GM12892 (cell line): ENCODE measurements at regions not wholly inside any gene's neighbourhood (a gene's known extent, or its start where the extent isn't known, plus 50 kb on each side); places are given as distances from the start of the nearest gene placed in this dataset.

Experiments used
- DNase-seq: peaks from one replicate; pipeline ENCODE4 v3.0.0; 2011; ENCODE audit not compliant: insufficient read length
- FAIRE-seq: peaks from 2 replicates; lab custom pipeline; 2011; peaks lifted over from hg19 to GRCh38; lab: Jason Lieb, UNC
- POLR2A ChIP-seq: IDR thresholded peaks from 2 replicates; pipeline ENCODE4 v1.6.1; 2011; ENCODE audit warnings: low read depth, low read length, control low read depth
- POLR2AphosphoS5 ChIP-seq: IDR thresholded peaks from 2 replicates; pipeline ENCODE4 v1.6.1; 2011; ENCODE audit warnings: low read depth, low read length, control low read depth
- TAF1 ChIP-seq: IDR thresholded peaks from 2 replicates; pipeline ENCODE4 v1.6.1; 2011; ENCODE audit warnings: low read depth, mild to moderate bottlenecking, control low read depth, low read length, borderline replicate concordance

- TF ChIP-seq POLR2AphosphoS5 = no peak
- TF ChIP-seq TAF1 = no peak
- no peak for TF ChIP-seq POLR2A
- DNase-seq = no peak
- no peak for FAIRE-seq
Observed at GRCh38 chr14:97046967-97047366, 249.8 kb downstream of the VRK1 start.

- TF ChIP-seq TAF1 = no peak
- TF ChIP-seq POLR2AphosphoS5 = no peak
- TF ChIP-seq POLR2A = no peak
- FAIRE-seq = peak; percentile 5
- no peak for DNase-seq
Observed at GRCh38 chr14:97052001-97052400, 254.8 kb downstream of the VRK1 start.

DNA sequence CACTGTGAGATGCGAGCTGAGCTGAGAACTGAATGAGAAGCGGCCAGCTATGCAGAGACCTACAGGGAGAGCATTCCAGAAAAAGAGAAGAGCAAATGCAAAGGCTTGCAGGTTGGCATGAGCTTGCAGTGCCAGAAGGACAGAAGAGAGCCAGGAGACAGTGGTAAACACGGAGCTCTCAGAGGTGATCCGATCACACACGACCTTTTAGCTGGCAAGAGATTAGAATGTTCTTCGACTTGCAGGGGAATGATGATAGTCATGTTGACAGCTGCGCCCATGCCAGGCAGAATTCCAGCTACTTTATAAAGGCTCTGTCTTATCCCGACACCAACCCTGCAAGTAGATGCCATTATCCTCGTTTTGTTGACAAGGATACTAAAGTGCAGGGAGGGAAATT lies 256.8 kb downstream of the VRK1 start:
- no peak for FAIRE-seq
- TF ChIP-seq POLR2A = no peak
- TF ChIP-seq TAF1 = no peak
- TF ChIP-seq POLR2AphosphoS5 = no peak
- no peak for DNase-seq

DNA sequence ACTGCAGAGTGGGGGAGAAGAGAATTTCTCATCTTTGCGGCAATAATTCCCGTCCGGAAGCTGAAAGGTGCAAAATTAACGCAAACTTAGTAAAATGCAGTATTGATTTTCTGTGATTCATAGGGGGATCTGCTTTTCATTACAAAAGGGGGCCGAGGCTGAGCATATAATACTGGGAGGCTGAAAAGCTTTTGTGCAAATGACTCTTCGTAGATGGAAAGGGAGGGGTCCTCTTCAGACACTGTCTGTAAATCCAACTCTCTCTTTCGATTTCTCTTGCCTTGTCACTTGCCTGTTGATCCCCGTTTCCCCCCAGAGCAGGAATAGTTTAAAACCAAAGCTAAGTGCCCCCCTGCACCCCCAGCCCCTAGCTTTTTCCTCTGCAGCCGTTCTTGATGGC lies 258.2 kb downstream of the VRK1 start:
- FAIRE-seq (no peak), DNase-seq (no peak)
- TF ChIP-seq POLR2AphosphoS5 = no peak
- no peak for TF ChIP-seq TAF1
- no peak for TF ChIP-seq POLR2A

GRCh38 chr14:97056086-97056485 lies 258.9 kb downstream of the VRK1 start:
- no peak for DNase-seq
- TF ChIP-seq POLR2A (no peak), POLR2AphosphoS5 (no peak), TAF1 (no peak)

GRCh38 chr14:97057238-97058073 lies 260.3 kb downstream of the VRK1 start:
- DNase-seq (no peak), FAIRE-seq (no peak)
- TF ChIP-seq POLR2A = no peak
- no peak for TF ChIP-seq TAF1
- TF ChIP-seq POLR2AphosphoS5 = no peak

More at GRCh38 chr14:97056086-97056485, 258.9 kb downstream of the VRK1 start:
- FAIRE-seq = no peak

DNA sequence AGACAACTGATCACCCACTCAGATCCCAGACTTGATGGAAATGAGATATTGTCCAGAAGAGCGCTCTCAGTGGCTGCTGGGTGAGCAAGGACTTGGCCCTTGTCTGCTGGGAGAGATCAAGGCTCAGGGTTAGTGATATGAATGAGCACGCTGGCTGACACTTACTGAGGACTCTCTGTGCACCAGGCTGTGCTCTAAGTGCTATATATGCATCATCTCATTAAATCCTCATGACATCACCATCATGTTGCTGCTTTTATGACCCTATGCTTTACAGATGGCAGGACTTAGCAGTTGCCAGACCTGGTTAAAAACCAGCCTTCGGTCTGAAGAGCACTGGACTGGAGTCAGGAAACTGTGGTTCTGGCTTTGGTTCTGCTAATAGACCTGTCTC lies 260.9 kb downstream of the VRK1 start:
- no peak for DNase-seq
- FAIRE-seq = no peak
- TF ChIP-seq TAF1 (no peak), POLR2A (no peak)

GRCh38 chr14:97058589-97058988 lies 261.4 kb downstream of the VRK1 start:
- TF ChIP-seq TAF1 = no peak
- TF ChIP-seq POLR2A = no peak
- TF ChIP-seq POLR2AphosphoS5 = no peak
- no peak for FAIRE-seq

DNA sequence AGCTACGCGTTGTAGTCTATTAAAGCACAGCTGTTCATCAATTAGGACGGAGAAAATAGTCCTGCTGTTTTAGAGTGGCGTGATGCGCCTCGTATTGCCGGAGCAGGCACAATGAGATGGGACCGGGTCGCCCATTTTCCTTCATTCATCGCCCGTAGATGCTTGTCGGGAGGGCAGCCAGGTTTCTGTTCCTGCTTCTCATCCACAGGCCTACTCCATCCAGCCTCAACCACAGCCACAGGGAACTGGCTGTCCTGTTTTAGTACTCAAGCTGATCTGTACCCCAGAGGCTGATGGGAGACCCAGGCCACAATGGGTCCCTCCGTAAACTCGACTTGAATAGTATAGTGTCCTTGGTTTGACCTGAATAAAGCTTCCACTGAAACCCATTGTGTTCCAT lies 264.0 kb downstream of the VRK1 start:
- DNase-seq (no peak), FAIRE-seq (no peak)
- TF ChIP-seq POLR2AphosphoS5 (no peak), POLR2A (no peak), TAF1 (no peak)

More at GRCh38 chr14:97058589-97058988, 261.4 kb downstream of the VRK1 start:
- no peak for DNase-seq

- FAIRE-seq (no peak), DNase-seq (no peak)
- TF ChIP-seq POLR2AphosphoS5 (no peak), POLR2A (no peak), TAF1 (no peak)
Observed at GRCh38 chr14:97061714-97062113, 264.5 kb downstream of the VRK1 start.

DNA sequence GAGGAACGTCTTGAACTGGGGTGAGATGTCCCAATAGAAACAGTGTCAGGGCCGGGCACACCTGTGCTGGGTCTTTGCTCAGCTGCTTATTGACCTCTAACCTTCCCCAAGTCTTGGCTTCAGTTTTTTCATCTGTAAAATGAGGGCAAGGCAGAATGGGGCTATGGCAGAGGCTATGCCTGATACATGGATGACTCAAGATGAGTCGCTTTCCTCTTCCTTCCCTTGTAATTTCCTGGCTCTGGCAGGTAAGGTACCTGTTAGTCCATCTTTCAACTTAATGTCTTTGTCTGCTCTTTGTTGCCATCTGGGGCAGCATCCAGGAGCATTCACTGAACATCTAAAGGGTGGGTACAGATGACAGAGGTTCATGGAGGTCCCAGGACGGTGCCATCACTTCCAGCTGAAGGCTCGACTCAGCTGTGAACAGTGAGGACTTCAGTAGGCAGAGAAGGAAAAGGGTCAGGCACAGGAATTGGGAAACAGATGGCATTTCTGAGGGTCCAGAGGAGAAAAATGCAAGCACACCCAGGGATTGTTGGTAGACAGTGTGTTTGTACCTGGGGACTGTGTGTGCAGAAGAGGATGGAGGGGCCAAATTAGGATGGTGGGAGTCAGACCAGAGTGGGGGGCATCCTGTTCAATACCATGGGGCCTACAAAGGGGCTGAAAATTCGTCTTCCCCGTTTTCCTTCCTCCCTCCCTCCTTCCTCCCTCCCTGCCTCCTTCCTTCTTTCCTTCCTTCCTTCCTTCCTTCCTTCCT lies 268.3 kb downstream of the VRK1 start:
- DNase-seq (no peak), FAIRE-seq (no peak)
- no peak for TF ChIP-seq TAF1
- TF ChIP-seq POLR2A = no peak
